SK-N-SH (cell line): ENCODE measurements at regions not wholly inside any gene's neighbourhood (a gene's known extent, or its start where the extent isn't known, plus 50 kb on each side); places are given as distances from the start of the nearest gene placed in this dataset.
A peak's percentile ranks its signal among the peaks of the same experiment; 100 is the strongest.

Experiments
- EP300 ChIP-seq, 2 experiments: IDR thresholded peaks; 2 replicates each; pipeline versions ENCODE4 v1.4.0 to v1.6.1; 2012; ENCODE audit warnings: borderline replicate concordance in 1 of 2, low read depth in 1 of 2, low read length in 1 of 2
- EZH2phosphoT487 ChIP-seq: fragments of 200-600 bp; sonication (generic); IDR thresholded peaks from 2 replicates; pipeline ENCODE4 v1.6.1; 2017; ENCODE audit warnings: low read depth, mixed run types, mild to moderate bottlenecking, antibody characterized with exemption, moderate library complexity, borderline replicate concordance
- FOSL2 ChIP-seq: IDR thresholded peaks from 2 replicates; pipeline ENCODE4 v1.4.0; 2012; ENCODE audit warnings: low read depth, mild to moderate bottlenecking, moderate library complexity, borderline replicate concordance
- GABPA ChIP-seq: IDR thresholded peaks from 2 replicates; pipeline ENCODE4 v1.4.0; 2012; ENCODE audit warnings: low read depth, mild to moderate bottlenecking
- GATA2 ChIP-seq: sonication (generic); formaldehyde crosslinking; IDR thresholded peaks from 2 replicates; pipeline ENCODE4 v1.5.0; 2020; ENCODE audit warnings: mild to moderate bottlenecking, missing genetic modification reagents
- MAX ChIP-seq: IDR thresholded peaks from 2 replicates; pipeline ENCODE4 v1.4.0; 2012; ENCODE audit warnings: low read depth
- MEF2A ChIP-seq: IDR thresholded peaks from 2 replicates; pipeline ENCODE4 v1.4.0; 2012; ENCODE audit warnings: low read depth, borderline replicate concordance
- POLR2AphosphoS5 ChIP-seq: IDR thresholded peaks from 2 replicates; pipeline ENCODE4 v1.6.1; 2012; ENCODE audit warnings: low read depth, low read length
- SMC3 ChIP-seq: IDR thresholded peaks from 2 replicates; pipeline ENCODE4 v1.6.1; 2012; ENCODE audit warnings: low read depth, low read length, improper control_type of control experiment
- TAF1 ChIP-seq: IDR thresholded peaks from 2 replicates; pipeline ENCODE4 v1.6.1; 2012; ENCODE audit warnings: low read depth, mild to moderate bottlenecking, low read length, moderate library complexity, borderline replicate concordance
- USF1 ChIP-seq: IDR thresholded peaks from 2 replicates; pipeline ENCODE4 v1.4.0; 2012; ENCODE audit warnings: low read depth, borderline replicate concordance
- TF ChIP-seq, protein P1 (sequence below): fragments of 200-600 bp; sonication (generic); IDR thresholded peaks from 2 replicates; pipeline ENCODE4 v1.6.1; 2017; ENCODE audit warnings: antibody characterized with exemption, mild to moderate bottlenecking, moderate library complexity

- TF ChIP-seq USF1 (no peak), EZH2phosphoT487 (no peak), GATA2 (CRISPR knock-in tag) (no peak), TAF1 (no peak), EP300 (IDR thresholded peaks at IDR 0.05; ENCODE audit: borderline replicate concordance in 1 of 2, low read depth in 1 of 2, low read length in 1 of 2) (no peak), SMC3 (no peak), FOSL2 (no peak), MEF2A (no peak), GABPA (no peak), MAX (no peak), POLR2AphosphoS5 (no peak)
- TF ChIP-seq, protein P1, sequence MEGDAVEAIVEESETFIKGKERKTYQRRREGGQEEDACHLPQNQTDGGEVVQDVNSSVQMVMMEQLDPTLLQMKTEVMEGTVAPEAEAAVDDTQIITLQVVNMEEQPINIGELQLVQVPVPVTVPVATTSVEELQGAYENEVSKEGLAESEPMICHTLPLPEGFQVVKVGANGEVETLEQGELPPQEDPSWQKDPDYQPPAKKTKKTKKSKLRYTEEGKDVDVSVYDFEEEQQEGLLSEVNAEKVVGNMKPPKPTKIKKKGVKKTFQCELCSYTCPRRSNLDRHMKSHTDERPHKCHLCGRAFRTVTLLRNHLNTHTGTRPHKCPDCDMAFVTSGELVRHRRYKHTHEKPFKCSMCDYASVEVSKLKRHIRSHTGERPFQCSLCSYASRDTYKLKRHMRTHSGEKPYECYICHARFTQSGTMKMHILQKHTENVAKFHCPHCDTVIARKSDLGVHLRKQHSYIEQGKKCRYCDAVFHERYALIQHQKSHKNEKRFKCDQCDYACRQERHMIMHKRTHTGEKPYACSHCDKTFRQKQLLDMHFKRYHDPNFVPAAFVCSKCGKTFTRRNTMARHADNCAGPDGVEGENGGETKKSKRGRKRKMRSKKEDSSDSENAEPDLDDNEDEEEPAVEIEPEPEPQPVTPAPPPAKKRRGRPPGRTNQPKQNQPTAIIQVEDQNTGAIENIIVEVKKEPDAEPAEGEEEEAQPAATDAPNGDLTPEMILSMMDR: peak; percentile 46
Observed at GRCh38 chr13:91045351-91046034, 302.0 kb upstream of the MIR17HG start.
